Stomach (tissue), 8 donors: ENCODE measurements at regions not wholly inside any gene's neighbourhood (a gene's known extent, or its start where the extent isn't known, plus 50 kb on each side); places are given as distances from the start of the nearest gene placed in this dataset.

Source experiments
- DNase-seq, 2 donors: peaks; one replicate each; pipeline versions ENCODE4 v3.0.0 to v3.0.0-alpha.2; 2013 to 2019
- H3K27ac ChIP-seq, 5 donors: fragments of 200-600 bp in 4 of 5; sonication (generic) in 4 of 5; one replicate each; pipeline ENCODE4 v1.5.1; 2013 to 2019; ENCODE audit warnings: mild to moderate bottlenecking in 1 of 5, moderate library complexity in 1 of 5
- H3K27me3 ChIP-seq, 3 donors: fragments of 200-600 bp; sonication (generic); one replicate each; pipeline ENCODE4 v1.5.1; 2017 to 2019; ENCODE audit warnings: mixed run types in 1 of 3
- H3K36me3 ChIP-seq, 4 donors: fragments of 200-600 bp; sonication (generic); 1 replicate in 3 of 4; 2 replicates in 1 of 4; pipeline ENCODE4 v1.5.1; 2016 to 2019
- H3K4me1 ChIP-seq, 4 donors: fragments of 200-600 bp; sonication (generic); one replicate each; pipeline ENCODE4 v1.5.1; 2016 to 2019
- H3K4me3 ChIP-seq, 4 donors: fragments of 200-600 bp; sonication (generic) in 3 of 4; one replicate each; pipeline ENCODE4 v1.5.1; 2016 to 2019; ENCODE audit warnings: mild to moderate bottlenecking in 1 of 4
- H3K9me3 ChIP-seq, 4 donors: fragments of 200-600 bp; sonication (generic); one replicate each; pipeline ENCODE4 v1.5.1; 2016 to 2019
- CTCF ChIP-seq, 7 experiments: fragments of 450-650 bp in 4 of 7; fragments of 200-600 bp in 3 of 7; sonication (generic) in 3 of 7; IDR thresholded peaks; one replicate each; pipeline ENCODE4 v1.5.1; 2016 to 2019; ENCODE audit warnings: antibody characterized with exemption in 7 of 7, control low read depth in 2 of 7, mild to moderate bottlenecking in 1 of 7
- EP300 ChIP-seq: sonication (generic); formaldehyde crosslinking; IDR thresholded peaks from one replicate; pipeline ENCODE4 v1.6.1; 2017; ENCODE audit warnings: antibody characterized with exemption
- POLR2A ChIP-seq, 4 donors: fragments of 450-650 bp; IDR thresholded peaks; one replicate each; pipeline ENCODE4 v1.6.1; 2016; ENCODE audit warnings: antibody characterized with exemption in 4 of 4, control low read depth in 2 of 4, mild to moderate bottlenecking in 1 of 4, moderate library complexity in 1 of 4
- POLR2AphosphoS5 ChIP-seq, 3 donors: sonication (generic); formaldehyde crosslinking; IDR thresholded peaks; one replicate each; pipeline ENCODE4 v1.6.1; 2016; ENCODE audit warnings: antibody characterized with exemption in 3 of 3
- WGBS, 5 donors: extraction: QIAGEN DNeasy Blood & Tissue Kit in 3 of 5; methylation state at CpG; one replicate each; pipeline versions ENCODE4 v1.1.5 to v1.1.7; 2013 to 2018; 5-methylcytosine and 5-hydroxymethylcytosine counted together
- intact Hi-C: fragments of 100-400 bp; cut with DNase I; formaldehyde crosslinking; loops from one replicate; pipeline ENCODE4 v1.15.1; 2023; ENCODE audit warnings: low total_unique reads
- donor health status: healthy with polysubstance abuse.
- donor health status: Bipolar disorder and iron deficiency.
- donor health status: healthy.

GRCh38 chr3:150293401-150294001, 114.6 kb upstream of the TSC22D2 start:
- peaks cover 0 to 6% (median 5%) of the 10 kb centered on the region in 4 donors for H3K4me1 ChIP-seq
- 67 to 83% (median 77%) methylated on average over 7 of the region's 7 CpGs for WGBS, 5 donors
- intact Hi-C loops: no loop called here
- DNase-seq: peak in 1 of 2 donors; percentile 44
- no peaks in the 10 kb centered on the region for H3K9me3 ChIP-seq
- no peaks in the 10 kb centered on the region for H3K27me3 ChIP-seq
- no peak overlapping the region for H3K4me3 ChIP-seq
- H3K36me3 ChIP-seq: no peaks in the 10 kb centered on the region
- H3K27ac ChIP-seq: no peak overlapping the region
- TF ChIP-seq EP300: no peak
- TF ChIP-seq CTCF (IDR thresholded peaks at IDR 0.05): no peak
- TF ChIP-seq POLR2AphosphoS5 (IDR thresholded peaks at IDR 0.05): no peak
- TF ChIP-seq POLR2A (IDR thresholded peaks at IDR 0.05): no peak

GRCh38 chr3:150292891-150293290, 115.2 kb upstream of the TSC22D2 start:
- no peak overlapping the region for H3K27ac ChIP-seq
- no peak for TF ChIP-seq POLR2A (IDR thresholded peaks at IDR 0.05)
- no peak for TF ChIP-seq POLR2AphosphoS5 (IDR thresholded peaks at IDR 0.05)
- no peak for TF ChIP-seq CTCF (IDR thresholded peaks at IDR 0.05)
- no peak for TF ChIP-seq EP300
- no peak for DNase-seq
- H3K27me3 ChIP-seq: no peaks in the 10 kb centered on the region
- H3K36me3 ChIP-seq: no peaks in the 10 kb centered on the region
- no peaks in the 10 kb centered on the region for H3K9me3 ChIP-seq
- 81 to 95% (median 89%) methylated on average over 4 of the region's 4 CpGs for WGBS, 5 donors
- peaks cover 0 to 6% (median 5%) of the 10 kb centered on the region in 4 donors for H3K4me1 ChIP-seq
- H3K4me3 ChIP-seq: no peak overlapping the region
- intact Hi-C loops: no loop called here

- intact Hi-C loops: no loop called here
Observed at GRCh38 chr3:150291515-150291914, 116.6 kb upstream of the TSC22D2 start.

GRCh38 chr3:150286390-150287147, 121.5 kb upstream of the TSC22D2 start:
- H3K4me1 ChIP-seq: no peaks in the 10 kb centered on the region
- H3K36me3 ChIP-seq: no peaks in the 10 kb centered on the region
- intact Hi-C loops: loop anchor here (10.0 kb wide), 1 partner anchor 208 kb away; no protein-coding TSS in a partner anchor
- H3K27ac ChIP-seq: peak overlapping the region in 1 of 5 donors; percentile 34
- H3K9me3 ChIP-seq: no peaks in the 10 kb centered on the region
- peak in 1 of 2 donors; percentile 71 for DNase-seq
- H3K27me3 ChIP-seq: no peaks in the 10 kb centered on the region
- 30 to 44% (median 42%) methylated on average over 6 of the region's 6 CpGs for WGBS, 5 donors
- TF ChIP-seq POLR2A (IDR thresholded peaks at IDR 0.05): no peak
- TF ChIP-seq CTCF (IDR thresholded peaks at IDR 0.05): peak in 5 of 7 experiments; percentile 29 to 69 (median 55)
- no peak overlapping the region for H3K4me3 ChIP-seq

More at GRCh38 chr3:150291515-150291914, 116.6 kb upstream of the TSC22D2 start:
- Histone ChIP-seq H3K4me1 (peaks cover 0 to 6% (median 5%) of the 10 kb centered on the region in 4 donors), H3K27ac (no peak overlapping the region), H3K9me3 (no peaks in the 10 kb centered on the region), H3K4me3 (no peak overlapping the region), H3K36me3 (no peaks in the 10 kb centered on the region), H3K27me3 (no peaks in the 10 kb centered on the region)
- TF ChIP-seq POLR2A (IDR thresholded peaks at IDR 0.05) (no peak), CTCF (IDR thresholded peaks at IDR 0.05) (no peak), EP300 (no peak), POLR2AphosphoS5 (IDR thresholded peaks at IDR 0.05) (no peak)
- no peak for DNase-seq
